NT2/D1 (cell line): ENCODE measurements at regions not wholly inside any gene's neighbourhood (a gene's known extent, or its start where the extent isn't known, plus 50 kb on each side); places are given as distances from the start of the nearest gene placed in this dataset.

Source experiments
- YY1 ChIP-seq: IDR thresholded peaks from 2 replicates; pipeline ENCODE4 v1.6.1; 2011; ENCODE audit not compliant: insufficient read length, insufficient read depth
- ZNF274 ChIP-seq: IDR thresholded peaks from 2 replicates; pipeline ENCODE4 v1.6.1; 2011; ENCODE audit warnings: mild to moderate bottlenecking, low read depth, low read length

DNA sequence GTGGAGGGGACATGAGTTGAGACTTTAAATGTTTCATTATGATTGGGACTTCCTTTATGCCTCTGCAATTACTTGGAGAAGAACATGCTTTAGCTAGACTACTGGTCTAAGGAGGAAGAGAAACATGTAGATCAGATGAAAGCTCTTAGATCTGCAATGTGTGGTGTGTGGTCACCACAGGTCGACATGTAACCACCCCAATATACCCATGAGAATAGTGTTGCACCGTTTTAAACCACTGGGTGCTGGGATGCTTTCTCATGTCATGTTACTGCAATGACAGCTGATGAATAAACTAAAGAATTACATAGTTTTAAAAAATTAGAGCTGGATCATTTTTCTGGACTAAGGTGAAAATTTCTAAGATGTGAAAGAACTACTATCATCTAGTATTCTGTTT lies 1039.7 kb downstream of the RAPGEF2 start:
- TF ChIP-seq ZNF274 (no peak), YY1 (no peak)
